SKM-1 (cell line): ENCODE measurements at regions not wholly inside any gene's neighbourhood (a gene's known extent, or its start where the extent isn't known, plus 50 kb on each side); places are given as distances from the start of the nearest gene placed in this dataset.
A peak's percentile ranks its signal among the peaks of the same experiment; 100 is the strongest.

ENCODE experiments used
- DNase-seq: peaks from one replicate; lab custom pipeline; 2025; ENCODE audit not compliant: unreplicated experiment; lab: John Stamatoyannopoulos, UW

DNA sequence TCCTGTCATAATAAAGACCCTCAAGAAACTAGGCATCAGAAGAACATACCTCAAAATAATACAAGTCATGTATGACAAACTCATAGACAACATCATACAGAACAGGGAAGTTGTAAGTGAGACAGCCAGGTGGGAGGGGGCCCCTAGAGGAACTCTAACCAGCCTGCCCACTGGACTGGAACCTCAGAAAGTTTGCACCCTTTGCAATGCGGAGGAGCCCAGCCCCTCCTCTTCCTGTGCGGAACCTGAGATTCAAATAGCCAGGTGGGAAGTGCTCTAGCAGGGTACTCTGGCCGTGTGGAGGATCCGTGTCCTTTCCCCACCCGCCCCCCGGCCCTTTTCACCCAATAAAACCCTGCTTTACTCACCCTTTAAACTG is 387.0 kb upstream of the CBLB start:
- DNase-seq: no peak

- no peak for DNase-seq
These were observed 387.6 kb upstream of the CBLB start for GRCh38 chr3:106256249-106256957.

GRCh38 chr3:106257172-106257571 is 388.4 kb upstream of the CBLB start:
- no peak for DNase-seq

DNA sequence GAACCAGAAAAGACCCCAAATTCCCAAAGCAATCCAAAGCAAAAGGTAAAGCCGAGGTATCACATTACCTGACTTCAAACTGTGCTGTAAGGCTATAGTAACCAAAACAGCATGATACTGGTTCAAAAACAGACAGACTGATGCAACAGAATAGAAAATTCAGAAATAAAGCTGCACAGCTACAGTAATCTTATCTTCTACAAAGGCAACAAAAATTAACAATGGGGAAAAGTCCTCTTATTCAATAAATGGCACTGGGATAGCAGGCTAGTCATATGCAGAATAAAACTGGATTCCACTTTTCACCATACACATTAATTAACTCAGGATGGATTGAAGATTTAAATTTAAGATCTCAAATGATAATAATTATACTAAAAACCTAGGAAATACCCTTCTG is 392.6 kb upstream of the CBLB start:
- no peak for DNase-seq

DNA sequence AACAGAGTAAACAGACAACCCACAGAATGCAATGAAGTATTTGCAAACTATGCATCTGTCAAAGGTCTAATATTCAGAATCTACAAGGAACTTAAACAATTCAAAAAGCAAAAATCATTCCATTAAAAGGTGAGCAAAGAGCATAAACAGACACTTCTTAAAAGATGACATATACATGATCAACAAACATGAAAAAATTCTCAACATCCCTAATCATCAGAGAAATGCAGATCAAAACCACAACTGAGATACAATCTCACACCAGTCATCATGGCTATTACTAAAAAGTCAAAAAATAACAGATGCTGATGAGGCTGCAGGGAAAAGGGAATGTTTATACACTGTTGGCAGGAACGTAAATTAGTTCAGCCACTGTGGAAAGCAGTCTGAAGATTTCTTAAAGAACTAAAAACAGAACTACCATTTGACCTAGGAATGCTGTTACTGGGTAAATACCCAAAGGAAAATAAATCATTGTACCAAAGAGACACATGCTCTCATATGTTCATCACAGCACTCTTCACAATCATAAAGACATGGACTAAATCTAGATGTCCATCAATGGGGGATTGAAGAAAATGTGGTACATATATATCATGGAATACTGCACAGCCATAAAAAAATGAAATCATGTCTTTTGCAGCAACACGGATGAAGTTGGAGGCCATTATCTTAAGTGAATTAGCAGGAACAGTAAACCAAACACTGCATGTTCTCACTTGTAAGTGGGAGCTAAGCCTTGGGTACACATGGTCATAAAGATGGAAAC is 393.3 kb upstream of the CBLB start:
- no peak for DNase-seq

GRCh38 chr3:106263011-106263410 is 394.2 kb upstream of the CBLB start:
- peak; percentile 42 for DNase-seq

- DNase-seq: no peak
These were observed 394.7 kb upstream of the CBLB start for GRCh38 chr3:106263546-106263945.

DNA sequence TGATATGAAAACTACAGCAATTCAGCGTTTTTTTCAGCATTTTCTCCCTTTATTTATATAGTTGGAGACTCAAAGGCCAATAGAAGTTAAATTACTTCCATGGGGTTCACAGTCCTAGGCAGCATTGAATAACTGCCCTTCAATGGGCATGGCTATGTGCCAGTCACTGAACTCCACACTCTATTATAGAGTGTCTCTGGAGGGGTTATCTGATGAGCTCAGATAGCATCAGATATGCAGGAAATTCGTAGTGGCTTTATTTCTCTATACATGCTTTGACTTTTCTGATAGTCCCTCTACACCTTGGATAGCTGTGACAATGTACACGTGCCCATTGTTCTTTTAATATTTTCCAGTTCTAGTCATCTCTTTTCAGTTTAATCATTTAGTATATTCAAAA is 396.9 kb upstream of the CBLB start:
- DNase-seq: no peak

DNA sequence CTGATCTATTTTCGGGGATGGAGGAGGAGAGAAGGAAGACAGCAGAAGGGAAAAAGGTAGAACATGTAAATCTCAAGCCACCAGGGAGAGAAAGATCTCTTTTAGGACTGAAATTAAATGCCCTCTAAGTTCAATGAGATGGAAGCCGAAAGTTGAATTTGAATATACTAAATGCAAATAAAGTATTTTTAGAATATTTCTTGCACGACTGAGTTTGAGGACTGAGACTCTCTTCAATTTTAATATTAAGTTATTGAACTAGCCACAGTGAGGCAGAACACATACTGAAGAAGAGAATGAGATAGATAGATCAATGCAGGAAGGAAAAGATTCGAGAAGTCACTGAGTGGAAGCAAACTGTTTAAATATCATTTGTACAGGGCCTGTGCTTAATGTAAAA is 399.9 kb upstream of the CBLB start:
- DNase-seq: no peak

DNA sequence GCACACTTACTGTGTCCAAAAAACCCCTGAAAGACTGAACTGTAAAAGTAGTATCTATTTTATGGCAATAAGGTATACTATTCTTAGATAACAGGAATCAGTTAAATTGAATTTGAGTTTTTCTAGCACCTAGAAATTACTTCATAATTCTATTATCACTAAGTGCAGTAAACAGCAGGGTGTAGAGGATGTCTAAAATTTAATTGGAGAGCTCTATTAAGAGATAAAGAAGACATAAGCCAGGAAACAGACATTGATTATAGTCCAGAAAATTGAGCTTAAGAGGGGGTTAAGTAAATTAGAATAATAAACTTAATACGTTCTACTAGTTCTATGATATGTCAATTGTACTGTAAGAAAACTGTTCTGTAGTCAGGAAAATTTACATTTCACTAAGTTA is 403.5 kb upstream of the CBLB start:
- no peak for DNase-seq

- no peak for DNase-seq
These were observed 406.8 kb upstream of the CBLB start for GRCh38 chr3:106275592-106275991.

GRCh38 chr3:106276151-106276550 is 407.3 kb upstream of the CBLB start:
- DNase-seq: no peak

GRCh38 chr3:106276755-106277612 is 408.2 kb upstream of the CBLB start:
- DNase-seq: no peak

GRCh38 chr3:106277731-106278130 is 408.9 kb upstream of the CBLB start:
- DNase-seq: no peak

DNA sequence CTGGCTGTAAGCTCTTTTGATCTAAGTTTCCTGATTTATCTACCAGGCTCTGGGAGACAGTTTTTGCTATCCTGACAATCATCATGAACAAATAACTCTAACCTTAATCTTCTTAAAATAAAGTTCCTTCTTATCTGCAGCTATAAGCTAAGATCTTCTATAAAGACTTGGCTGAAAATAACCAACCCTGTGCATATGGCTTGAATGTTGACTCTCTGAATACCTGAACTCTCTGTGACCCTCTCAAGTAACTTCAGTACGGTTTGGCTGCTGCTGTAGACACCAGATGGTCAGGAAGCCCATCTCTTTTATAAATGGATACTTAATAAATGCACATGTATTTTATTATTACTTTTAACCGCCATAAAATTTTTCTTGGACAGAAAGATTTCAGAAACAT is 412.4 kb upstream of the CBLB start:
- DNase-seq: no peak

- DNase-seq: no peak
These were observed 414.1 kb upstream of the CBLB start for GRCh38 chr3:106282943-106283342.

GRCh38 chr3:106288781-106289180 is 420.0 kb upstream of the CBLB start:
- no peak for DNase-seq

- DNase-seq: no peak
These were observed 421.6 kb upstream of the CBLB start for GRCh38 chr3:106290304-106290997.

- no peak for DNase-seq
These were observed 424.3 kb upstream of the CBLB start for GRCh38 chr3:106293161-106293560.

GRCh38 chr3:106294121-106294520 is 425.3 kb upstream of the CBLB start:
- no peak for DNase-seq

DNA sequence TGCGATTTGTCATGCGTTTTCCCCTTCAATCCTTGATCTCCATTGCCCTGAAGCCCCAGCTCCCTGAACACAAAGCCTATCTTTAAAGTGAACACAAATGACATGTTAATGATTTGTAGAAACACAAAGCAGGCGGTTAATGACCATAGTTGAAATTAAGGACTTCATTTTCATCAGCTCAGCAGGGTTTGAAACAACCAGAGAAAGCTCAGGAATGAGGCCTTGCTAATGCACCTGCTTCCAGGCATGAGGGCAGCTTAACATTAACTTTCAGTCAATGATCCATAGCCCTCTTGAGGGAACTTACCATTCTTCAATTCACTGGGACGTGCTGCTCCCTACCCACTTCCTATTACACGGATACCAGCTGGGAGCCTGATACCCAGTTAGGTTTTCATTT is 427.2 kb upstream of the CBLB start:
- no peak for DNase-seq
